MG63 (cell line): ENCODE measurements at regions not wholly inside any gene's neighbourhood (a gene's known extent, or its start where the extent isn't known, plus 50 kb on each side); places are given as distances from the start of the nearest gene placed in this dataset.

Experiments used
- DNase-seq: peaks from one replicate; pipeline ENCODE4 v3.0.0-alpha.2; 2020
- H3K27me3 ChIP-seq: fragments of 250-450 bp; sonication (Bioruptor Pico); 2 replicates; pipeline ENCODE4 v1.5.1; 2020; ENCODE audit warnings: mild to moderate bottlenecking, moderate library complexity
- H3K36me3 ChIP-seq: fragments of 250-450 bp; sonication (Bioruptor Pico); 2 replicates; pipeline ENCODE4 v1.5.1; 2020; ENCODE audit warnings: mild to moderate bottlenecking, moderate library complexity
- H3K4me3 ChIP-seq: fragments of 250-450 bp; sonication (Bioruptor Pico); 2 replicates; pipeline ENCODE4 v1.5.1; 2020; ENCODE audit warnings: mild to moderate bottlenecking, moderate library complexity
- H3K9me3 ChIP-seq: fragments of 250-450 bp; sonication (Bioruptor Pico); 2 replicates; pipeline ENCODE4 v1.5.1; 2020; ENCODE audit warnings: mild to moderate bottlenecking, moderate library complexity

DNA sequence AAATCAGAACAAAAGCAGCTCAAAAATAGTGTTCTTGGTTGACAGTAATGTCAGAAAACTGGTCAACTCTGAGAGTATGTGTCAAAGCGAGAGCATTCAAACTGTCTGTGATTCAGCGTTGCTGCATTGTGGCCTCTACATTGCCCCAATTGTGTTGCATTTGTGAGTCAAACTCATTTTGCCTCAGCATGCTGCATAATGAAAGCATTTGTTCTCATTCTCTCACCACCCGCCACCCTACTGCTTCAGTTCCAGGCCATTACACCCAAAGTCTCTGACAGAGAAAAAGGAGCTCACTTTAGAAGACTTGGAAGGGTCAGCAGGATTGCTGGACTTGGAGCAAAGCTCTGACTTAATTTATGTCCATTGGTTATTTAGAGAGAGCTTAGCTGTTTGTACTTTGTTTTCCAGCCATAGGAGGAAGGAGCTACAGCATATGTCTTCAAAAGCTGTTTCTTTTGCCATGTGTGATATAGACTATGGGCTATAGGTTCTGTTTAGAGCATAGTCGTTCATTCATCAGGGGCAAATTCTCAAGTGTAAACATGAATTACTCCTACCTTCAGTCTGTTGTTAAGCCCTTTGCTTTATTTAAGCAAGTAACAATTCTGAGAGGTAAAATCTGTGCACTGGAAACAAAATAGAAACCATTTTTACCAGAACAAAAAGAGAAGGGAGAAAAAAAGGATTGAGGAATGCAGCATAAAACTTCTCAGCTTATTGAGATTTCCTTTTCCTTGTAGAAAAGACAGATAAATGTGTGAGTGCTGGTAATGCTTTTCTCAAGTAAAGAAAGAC lies 153.4 kb upstream of the ANK2 start:
- no peaks in the 10 kb centered on the region for H3K9me3 ChIP-seq

DNA sequence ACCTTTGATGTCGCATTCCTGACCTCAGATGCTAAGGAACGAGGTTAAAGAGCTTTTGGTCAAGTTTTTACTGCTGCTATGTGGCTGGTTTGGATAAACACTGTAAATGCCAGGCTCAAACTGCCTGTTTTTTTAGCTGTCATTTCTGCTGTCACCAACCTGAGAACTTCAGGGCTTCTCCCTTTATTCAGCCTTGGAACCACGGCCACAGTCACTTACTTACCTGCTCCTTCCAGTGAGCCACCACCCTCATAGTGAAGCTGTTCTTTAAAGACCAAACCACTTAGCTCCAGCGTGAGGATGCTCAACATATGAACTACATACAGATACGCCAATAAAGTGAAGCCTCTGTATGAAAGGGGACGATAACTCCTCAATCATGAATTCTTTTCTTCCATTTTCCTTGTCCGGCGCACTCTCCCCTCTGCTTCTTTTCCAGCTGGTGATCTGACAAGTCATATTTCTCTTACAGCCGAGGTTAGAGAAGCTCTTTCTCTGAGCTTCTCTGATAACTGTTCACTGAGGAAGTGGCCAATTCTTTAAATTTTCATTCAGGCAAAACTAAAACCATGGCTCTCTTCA lies 152.8 kb upstream of the ANK2 start:
- Histone ChIP-seq H3K4me3 (no peak overlapping the region), H3K36me3 (no peaks in the 10 kb centered on the region)
- no peak for DNase-seq

More for the DNA sequence above, 153.4 kb upstream of the ANK2 start:
- no peak overlapping the region for H3K4me3 ChIP-seq
- no peaks in the 10 kb centered on the region for H3K36me3 ChIP-seq
- no peaks in the 10 kb centered on the region for H3K27me3 ChIP-seq
- no peak for DNase-seq

DNA sequence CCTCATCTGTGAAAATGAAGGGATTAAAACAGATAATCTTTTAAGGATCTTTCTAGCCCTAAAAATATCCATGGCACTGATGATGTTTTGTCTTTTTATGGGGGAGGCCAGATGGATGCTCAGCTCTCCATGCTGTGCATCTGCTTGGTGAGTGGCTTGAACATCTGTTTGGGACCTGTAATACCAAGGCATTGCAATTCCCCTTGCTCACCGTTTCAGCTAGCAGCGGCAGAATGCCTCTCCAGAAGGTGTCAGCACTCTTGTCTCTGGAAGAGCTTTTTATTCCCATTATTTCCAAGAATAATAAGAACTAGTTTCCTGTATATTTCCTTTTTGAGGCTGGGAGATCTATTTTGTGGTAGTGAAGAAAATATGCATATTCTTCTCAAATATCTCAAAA lies 151.9 kb upstream of the ANK2 start:
- H3K4me3 ChIP-seq = no peak overlapping the region
- H3K9me3 ChIP-seq = no peaks in the 10 kb centered on the region
- DNase-seq = no peak
- H3K27me3 ChIP-seq = no peaks in the 10 kb centered on the region
- H3K36me3 ChIP-seq = no peaks in the 10 kb centered on the region

More for the DNA sequence above, 152.8 kb upstream of the ANK2 start:
- Histone ChIP-seq H3K9me3 (no peaks in the 10 kb centered on the region), H3K27me3 (no peaks in the 10 kb centered on the region)

DNA sequence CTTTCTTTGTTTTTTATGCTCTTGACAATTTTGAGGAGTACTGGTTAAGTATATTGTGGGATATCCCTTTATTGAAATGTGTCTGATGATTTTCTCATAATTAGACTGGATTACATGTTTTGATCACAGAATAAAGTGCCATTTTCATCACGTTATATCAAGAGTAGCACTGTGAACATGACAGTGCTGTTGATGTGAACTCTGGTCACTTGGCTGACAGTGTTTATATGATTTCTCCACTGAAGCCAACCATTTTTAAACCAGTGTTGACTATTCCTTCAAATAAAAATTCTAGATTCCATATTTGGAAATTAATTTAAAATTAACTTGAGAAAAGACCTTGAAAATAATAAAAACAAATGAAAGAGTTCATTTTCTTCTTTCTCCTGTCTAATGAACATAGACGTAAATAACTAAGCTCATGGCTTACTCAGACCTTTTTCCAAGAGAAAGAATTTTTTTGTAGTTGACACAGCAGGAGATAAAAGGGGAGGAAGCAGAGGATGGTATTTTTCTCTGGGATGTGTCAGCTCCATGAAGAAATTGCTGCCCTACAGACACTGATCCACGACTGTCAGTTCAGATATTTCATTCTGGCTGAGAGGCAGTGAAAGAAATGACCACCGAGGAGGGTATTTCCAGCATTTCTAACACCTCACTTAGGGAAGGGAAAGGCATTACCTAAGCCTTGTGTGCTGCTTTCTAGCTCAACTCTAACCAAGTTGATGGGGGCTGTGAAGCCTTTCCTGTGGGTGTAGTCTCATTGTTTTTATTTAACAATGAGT lies 150.9 kb upstream of the ANK2 start:
- H3K36me3 ChIP-seq = no peaks in the 10 kb centered on the region
- no peaks in the 10 kb centered on the region for H3K9me3 ChIP-seq
- no peak for DNase-seq
- H3K27me3 ChIP-seq = no peaks in the 10 kb centered on the region
- H3K4me3 ChIP-seq = no peak overlapping the region

DNA sequence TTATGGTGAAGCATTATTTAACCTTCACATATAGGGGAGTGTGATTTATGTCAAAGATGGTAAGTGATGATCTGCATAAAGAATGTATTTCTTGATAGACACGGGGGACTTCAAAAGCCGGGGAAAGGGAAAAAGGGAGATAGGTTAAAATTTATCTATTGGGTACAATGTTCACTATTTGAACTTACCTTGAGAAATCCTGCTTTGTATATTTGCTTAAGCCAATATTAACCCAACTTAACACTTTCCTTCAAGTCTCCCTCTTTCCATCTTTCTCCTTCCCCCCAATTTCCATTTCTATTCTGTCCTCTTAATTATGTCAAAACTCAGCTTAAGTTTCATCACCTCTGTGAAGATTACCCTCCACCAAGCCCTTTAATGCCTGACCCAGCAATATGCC lies 149.0 kb upstream of the ANK2 start:
- H3K4me3 ChIP-seq = no peak overlapping the region
- DNase-seq = no peak
- no peaks in the 10 kb centered on the region for H3K27me3 ChIP-seq
- H3K36me3 ChIP-seq = no peaks in the 10 kb centered on the region
- no peaks in the 10 kb centered on the region for H3K9me3 ChIP-seq

DNA sequence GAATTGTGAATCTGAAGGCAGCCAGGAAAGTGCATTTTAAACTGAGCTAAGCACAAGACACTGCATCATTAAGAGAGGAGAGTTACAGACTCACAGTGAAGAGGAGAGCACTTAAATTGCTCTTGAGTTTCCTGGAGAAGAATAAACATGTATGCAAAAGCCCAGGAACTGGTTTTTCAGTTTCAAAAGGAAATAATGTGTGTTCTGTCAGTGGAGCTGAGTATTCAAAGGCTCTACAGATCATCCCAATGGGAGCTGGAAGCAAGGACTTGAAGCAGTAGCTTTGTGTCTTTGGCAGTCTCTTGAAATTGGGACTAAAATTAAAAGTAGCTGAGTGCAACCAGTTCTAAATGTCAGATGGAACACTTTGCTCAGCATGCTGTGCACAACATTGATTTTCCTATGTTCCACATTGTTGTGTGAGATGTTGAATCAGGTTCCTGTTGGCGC lies 147.5 kb upstream of the ANK2 start:
- DNase-seq = no peak

DNA sequence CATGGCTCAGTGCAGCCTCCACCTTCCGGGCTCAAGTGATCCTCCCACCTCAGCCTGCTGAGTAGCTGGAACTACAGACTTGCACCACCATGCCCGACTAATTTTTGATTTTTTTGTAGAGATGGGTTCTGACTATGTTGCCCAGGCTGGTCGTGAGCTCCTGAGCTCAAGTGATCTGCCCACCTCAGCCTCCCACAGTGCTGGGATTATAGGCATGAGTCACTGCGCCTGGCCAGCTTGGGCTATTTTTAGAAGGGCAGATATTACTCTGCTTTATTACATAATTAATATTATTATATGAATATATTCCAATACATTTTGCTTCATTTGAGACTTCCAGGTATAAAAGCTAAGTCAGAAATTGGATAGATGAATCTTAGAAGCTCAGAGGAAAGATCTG lies 143.7 kb upstream of the ANK2 start:
- Histone ChIP-seq H3K4me3 (no peak overlapping the region), H3K27me3 (no peaks in the 10 kb centered on the region), H3K36me3 (no peaks in the 10 kb centered on the region), H3K9me3 (no peaks in the 10 kb centered on the region)
- no peak for DNase-seq

More for the DNA sequence above, 147.5 kb upstream of the ANK2 start:
- no peaks in the 10 kb centered on the region for H3K9me3 ChIP-seq
- no peaks in the 10 kb centered on the region for H3K36me3 ChIP-seq
- H3K4me3 ChIP-seq = no peak overlapping the region
- no peaks in the 10 kb centered on the region for H3K27me3 ChIP-seq

DNA sequence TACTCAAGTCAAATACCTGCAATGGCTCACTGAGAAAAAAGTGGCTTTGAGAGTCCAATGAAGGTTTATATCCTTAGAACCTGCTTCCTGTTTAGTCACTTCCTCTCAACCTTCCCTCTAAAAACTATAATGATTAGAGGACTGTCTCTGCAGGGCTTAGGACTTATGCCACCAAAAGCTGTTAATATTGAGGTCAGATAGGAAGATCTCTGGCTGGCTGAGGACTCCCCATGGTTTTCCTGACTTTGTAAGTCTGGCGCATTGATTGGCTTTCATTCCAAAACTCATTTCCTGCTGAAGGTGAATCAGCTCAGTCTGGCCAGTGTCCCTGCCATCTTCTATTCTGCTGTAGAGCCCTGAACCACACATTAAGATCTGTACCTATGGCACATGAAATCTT lies 140.9 kb upstream of the ANK2 start:
- Histone ChIP-seq H3K27me3 (no peaks in the 10 kb centered on the region), H3K9me3 (no peaks in the 10 kb centered on the region), H3K36me3 (no peaks in the 10 kb centered on the region), H3K4me3 (no peak overlapping the region)
- peak; percentile 67 for DNase-seq

DNA sequence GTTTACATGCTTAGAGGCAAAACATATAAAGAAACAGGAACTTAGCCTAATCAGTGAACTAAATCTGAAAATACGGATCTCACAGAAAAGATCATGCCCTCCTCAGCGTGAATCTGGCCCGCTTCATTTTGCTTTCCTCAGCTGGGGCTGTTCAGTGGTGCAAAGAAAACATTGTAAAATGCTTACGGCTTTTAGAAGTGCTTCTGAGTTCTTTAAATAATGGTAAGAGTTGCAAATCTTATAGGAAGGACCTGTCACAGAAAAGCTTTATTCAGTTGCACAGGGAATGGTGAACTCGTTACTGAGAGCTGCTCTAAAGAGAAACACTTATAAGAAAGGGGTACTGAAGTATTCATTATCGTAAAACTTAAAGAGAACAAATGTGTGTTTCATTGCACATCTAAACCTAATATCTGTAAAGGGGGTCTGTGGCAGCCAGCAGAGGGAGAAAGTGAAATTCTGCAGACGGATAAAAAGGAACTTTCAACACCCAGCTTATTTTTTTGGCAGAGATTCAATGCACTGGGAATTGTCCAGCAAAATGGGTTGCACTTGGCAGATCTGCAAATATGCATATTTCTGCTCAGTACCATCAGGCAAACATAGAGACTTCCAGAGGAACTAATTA lies 139.2 kb upstream of the ANK2 start:
- DNase-seq = peak; percentile 18
- no peaks in the 10 kb centered on the region for H3K27me3 ChIP-seq
- H3K9me3 ChIP-seq = no peaks in the 10 kb centered on the region
- H3K36me3 ChIP-seq = no peaks in the 10 kb centered on the region
- peak overlapping the region; percentile 4 for H3K4me3 ChIP-seq

DNA sequence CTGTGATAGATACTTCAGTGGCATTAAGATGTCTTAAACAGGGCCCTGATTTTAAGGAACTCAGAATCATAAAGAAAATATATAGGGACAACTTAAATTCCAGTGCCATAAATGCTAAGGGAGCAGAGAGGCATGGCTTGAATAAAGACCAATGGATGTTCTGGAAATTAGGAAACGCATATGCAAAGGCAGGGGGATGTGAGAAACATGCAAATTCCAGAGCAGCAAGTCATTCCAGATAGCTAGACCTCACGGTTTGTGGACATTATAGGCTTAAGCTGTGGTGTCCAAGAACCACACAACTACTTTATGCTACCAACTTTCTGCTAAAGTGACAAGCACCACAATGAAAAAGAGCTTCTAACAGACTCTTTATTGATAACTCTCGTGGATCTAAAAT lies 132.6 kb upstream of the ANK2 start:
- no peaks in the 10 kb centered on the region for H3K36me3 ChIP-seq
- DNase-seq = no peak
- H3K4me3 ChIP-seq = no peak overlapping the region
- no peaks in the 10 kb centered on the region for H3K9me3 ChIP-seq
- H3K27me3 ChIP-seq = no peaks in the 10 kb centered on the region

DNA sequence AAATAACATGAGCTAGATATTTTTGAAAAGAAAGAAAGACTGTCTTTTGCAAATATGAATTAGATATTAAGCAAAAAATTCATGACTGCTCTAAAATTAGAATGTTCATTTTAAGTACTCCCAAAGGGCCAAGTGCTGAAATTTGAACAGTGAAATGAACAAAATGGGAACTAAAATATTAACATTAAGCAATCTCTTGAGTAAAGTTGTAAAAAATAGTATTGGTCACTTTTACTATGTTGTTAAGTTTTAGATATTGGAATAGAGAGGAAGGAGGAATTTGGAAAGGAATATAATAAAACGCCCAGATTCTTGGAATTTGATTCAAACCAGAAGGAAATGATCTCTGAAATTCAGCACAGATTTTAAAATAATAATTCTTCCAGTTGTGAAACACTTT lies 125.9 kb upstream of the ANK2 start:
- DNase-seq = no peak
- Histone ChIP-seq H3K9me3 (no peaks in the 10 kb centered on the region), H3K36me3 (no peaks in the 10 kb centered on the region), H3K27me3 (no peaks in the 10 kb centered on the region), H3K4me3 (no peak overlapping the region)

DNA sequence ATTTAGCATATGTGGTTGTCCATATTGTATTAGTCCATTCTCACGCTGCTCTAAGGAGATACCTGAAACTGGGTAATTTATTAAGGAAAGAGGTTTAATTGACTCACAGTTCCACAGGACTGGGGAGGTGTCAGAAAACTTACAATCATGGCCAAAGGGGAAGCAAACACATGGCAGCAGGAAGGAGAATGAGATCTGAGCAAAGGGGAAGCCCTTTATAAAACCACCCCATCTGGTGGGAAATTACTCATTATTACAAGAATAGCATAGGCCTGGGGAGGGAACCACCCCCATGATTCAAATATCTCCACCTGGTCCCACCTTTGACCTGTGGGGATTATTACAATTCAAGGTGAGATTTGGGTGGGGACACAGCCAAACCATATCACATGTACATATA lies 122.6 kb upstream of the ANK2 start:
- no peaks in the 10 kb centered on the region for H3K27me3 ChIP-seq
- DNase-seq = no peak
- H3K9me3 ChIP-seq = no peaks in the 10 kb centered on the region
- H3K4me3 ChIP-seq = no peak overlapping the region
- H3K36me3 ChIP-seq = no peaks in the 10 kb centered on the region

DNA sequence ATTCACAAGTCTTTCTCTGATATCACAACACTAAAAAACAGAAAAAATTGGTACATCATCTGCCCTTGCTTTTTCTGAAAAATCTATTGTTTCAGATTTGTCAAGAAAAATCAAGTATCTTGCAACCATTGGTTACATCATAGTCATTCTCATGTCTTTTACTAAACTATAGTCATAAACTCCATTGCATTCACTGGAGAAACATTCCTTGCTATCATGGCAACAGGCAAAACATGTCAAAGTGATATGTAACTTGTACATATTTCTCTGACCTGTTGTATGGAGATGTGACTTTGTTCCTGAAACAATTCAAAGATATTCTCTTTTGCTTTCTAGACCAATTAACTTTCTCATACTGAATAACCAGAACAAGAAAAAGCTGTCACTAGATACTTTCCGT lies 121.9 kb upstream of the ANK2 start:
- no peaks in the 10 kb centered on the region for H3K36me3 ChIP-seq
- H3K4me3 ChIP-seq = no peak overlapping the region
- DNase-seq = no peak
- H3K9me3 ChIP-seq = no peaks in the 10 kb centered on the region
- no peaks in the 10 kb centered on the region for H3K27me3 ChIP-seq

DNA sequence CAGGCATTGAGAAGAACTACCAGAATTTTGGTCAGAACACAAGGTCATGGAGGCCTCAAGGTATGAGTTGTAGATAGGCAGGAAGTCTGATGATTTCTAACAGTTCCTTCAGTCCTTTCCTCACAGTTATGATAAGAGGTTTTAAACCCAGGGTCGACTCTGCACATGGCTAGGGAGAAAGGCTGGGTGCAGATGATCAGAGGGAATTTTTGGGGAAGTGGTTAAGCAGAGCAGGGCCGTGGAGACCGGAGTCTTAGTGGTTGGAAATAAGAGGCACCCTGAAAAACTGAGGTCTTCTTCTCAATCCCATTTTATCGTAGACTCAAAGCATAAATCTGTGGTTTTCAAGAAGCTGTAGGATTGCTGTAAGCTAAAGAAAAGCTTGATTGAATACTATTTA lies 118.5 kb upstream of the ANK2 start:
- Histone ChIP-seq H3K36me3 (no peaks in the 10 kb centered on the region), H3K4me3 (no peak overlapping the region), H3K9me3 (no peaks in the 10 kb centered on the region), H3K27me3 (no peaks in the 10 kb centered on the region)
- no peak for DNase-seq

DNA sequence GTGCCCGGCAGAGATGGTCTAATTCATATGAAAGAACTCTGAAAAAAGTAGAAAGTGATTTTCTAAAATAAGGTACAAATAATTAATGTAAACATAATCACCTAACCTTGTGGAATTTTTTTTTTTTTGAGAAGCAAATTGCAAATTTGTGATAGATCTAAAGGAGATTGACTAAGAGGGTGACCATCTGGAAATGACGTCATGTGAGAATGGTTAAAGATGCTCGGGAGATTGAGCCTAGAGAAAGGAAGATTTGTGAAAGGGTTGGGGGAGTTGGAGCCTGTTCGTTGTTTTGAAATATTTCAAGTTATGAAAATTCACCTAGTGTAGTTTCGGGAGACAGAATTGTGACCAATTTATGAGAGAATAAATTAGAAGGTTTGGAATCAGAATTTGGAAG lies 115.7 kb upstream of the ANK2 start:
- Histone ChIP-seq H3K27me3 (no peaks in the 10 kb centered on the region), H3K9me3 (no peaks in the 10 kb centered on the region), H3K4me3 (no peak overlapping the region), H3K36me3 (no peaks in the 10 kb centered on the region)
- no peak for DNase-seq

DNA sequence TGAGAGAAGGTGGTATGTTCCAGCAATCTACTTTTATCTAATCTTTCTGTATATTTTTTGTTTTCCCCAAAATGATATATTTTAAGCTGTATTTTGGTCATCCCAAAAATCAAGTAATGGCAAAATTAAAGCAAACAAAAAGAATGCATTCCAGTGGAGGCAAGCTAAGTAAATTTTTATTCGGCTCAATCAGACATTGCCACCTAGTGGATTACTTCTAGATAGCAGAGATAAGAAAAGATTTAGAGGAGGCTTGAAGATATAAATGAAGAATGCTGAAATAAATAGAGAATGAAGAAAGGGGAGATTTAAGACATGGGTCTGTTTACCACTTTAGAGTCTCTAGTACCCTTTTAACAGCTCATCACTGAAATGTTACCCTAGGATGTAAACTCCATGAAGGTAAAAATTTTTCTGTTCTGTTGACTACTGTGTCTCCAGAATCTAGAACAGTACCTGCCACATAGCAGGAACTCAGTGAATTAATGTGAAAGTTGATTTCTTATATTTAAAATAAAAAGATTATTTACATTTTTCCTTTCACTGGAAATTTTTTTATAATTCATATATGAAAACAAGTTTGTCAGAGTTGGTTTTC lies 110.9 kb upstream of the ANK2 start:
- Histone ChIP-seq H3K27me3 (no peaks in the 10 kb centered on the region), H3K36me3 (no peaks in the 10 kb centered on the region), H3K4me3 (no peak overlapping the region), H3K9me3 (no peaks in the 10 kb centered on the region)
- DNase-seq = no peak

DNA sequence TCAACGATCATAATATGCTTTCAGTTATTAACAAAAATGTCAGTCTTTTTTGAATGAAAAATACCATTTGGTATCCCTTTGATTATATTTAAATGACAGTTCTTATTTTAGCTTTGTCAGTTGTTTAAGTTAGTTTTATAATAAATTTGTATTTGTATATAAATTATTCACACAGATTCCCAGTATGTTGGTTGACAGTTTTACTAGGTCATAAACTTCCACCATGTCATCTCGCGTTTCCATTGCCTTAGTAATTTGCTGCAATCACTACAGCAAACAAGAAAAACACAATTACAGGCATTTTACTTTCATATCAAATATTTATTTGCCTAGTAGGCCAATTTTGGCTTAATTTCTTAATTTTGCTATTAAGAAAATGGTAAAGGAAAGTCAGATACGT lies 109.6 kb upstream of the ANK2 start:
- no peak for DNase-seq
- Histone ChIP-seq H3K4me3 (no peak overlapping the region), H3K27me3 (no peaks in the 10 kb centered on the region), H3K36me3 (no peaks in the 10 kb centered on the region), H3K9me3 (no peaks in the 10 kb centered on the region)
